ENCODE measurements at regions not wholly inside any gene's neighbourhood (a gene's known extent, or its start where the extent isn't known, plus 50 kb on each side); places are given as distances from the start of the nearest gene placed in this dataset.

- TF ChIP-seq, protein P1, sequence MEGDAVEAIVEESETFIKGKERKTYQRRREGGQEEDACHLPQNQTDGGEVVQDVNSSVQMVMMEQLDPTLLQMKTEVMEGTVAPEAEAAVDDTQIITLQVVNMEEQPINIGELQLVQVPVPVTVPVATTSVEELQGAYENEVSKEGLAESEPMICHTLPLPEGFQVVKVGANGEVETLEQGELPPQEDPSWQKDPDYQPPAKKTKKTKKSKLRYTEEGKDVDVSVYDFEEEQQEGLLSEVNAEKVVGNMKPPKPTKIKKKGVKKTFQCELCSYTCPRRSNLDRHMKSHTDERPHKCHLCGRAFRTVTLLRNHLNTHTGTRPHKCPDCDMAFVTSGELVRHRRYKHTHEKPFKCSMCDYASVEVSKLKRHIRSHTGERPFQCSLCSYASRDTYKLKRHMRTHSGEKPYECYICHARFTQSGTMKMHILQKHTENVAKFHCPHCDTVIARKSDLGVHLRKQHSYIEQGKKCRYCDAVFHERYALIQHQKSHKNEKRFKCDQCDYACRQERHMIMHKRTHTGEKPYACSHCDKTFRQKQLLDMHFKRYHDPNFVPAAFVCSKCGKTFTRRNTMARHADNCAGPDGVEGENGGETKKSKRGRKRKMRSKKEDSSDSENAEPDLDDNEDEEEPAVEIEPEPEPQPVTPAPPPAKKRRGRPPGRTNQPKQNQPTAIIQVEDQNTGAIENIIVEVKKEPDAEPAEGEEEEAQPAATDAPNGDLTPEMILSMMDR (IDR thresholded peaks at IDR 0.05) = no peak
Measured at GRCh38 chr7:53311205-53311604, 275.8 kb downstream of the POM121L12 start.

DNA sequence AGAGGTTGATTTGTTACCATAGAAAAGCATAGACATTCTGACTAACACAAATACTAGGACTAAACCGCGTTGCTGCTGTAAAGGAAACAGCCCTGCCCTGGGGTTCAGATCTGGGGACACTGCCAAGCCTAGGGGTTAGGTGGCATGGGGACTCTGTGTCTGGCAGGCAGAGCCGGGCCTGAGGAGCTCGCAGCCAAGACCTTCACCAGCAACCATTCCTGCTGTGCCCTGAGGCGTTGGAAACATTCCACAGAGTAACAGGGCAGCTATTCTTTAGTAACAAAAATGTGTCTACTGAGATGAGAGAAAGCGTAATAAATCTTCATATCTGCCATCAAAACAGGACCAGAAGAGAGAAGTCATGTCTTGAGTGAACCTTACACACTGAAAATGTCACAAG, 280.5 kb downstream of the POM121L12 start:
- DNase-seq = no peak

More at GRCh38 chr7:53311205-53311604, 275.8 kb downstream of the POM121L12 start:
- Histone ChIP-seq H3K9ac (ENCODE audit: low read depth in 2 of 2, low read length in 2 of 2) (no peak overlapping the region), H3K27me3 (no peaks in the 10 kb centered on the region), H3K4me3 (no peak overlapping the region), H3K4me1 (no peaks in the 10 kb centered on the region), H3K27ac (no peak overlapping the region), H3K9me3 (no peaks in the 10 kb centered on the region), H3K36me3 (no peaks in the 10 kb centered on the region)
- no peak for DNase-seq
- intact Hi-C loops (cut with DNase I) = no loop called here

GRCh38 chr7:53318566-53318965, 283.1 kb downstream of the POM121L12 start:
- no peak for DNase-seq
- Histone ChIP-seq H3K9me3 (no peaks in the 10 kb centered on the region), H3K27ac (no peak overlapping the region), H3K9ac (ENCODE audit: low read depth in 2 of 2, low read length in 2 of 2) (no peak overlapping the region), H3K4me1 (no peaks in the 10 kb centered on the region), H3K4me3 (no peak overlapping the region), H3K27me3 (no peaks in the 10 kb centered on the region), H3K36me3 (no peaks in the 10 kb centered on the region)
- intact Hi-C loops (cut with DNase I) = no loop called here
- TF ChIP-seq, protein P1 (IDR thresholded peaks at IDR 0.05) = no peak

More for the DNA sequence above, 280.5 kb downstream of the POM121L12 start:
- Histone ChIP-seq H3K9me3 (no peaks in the 10 kb centered on the region), H3K4me1 (no peaks in the 10 kb centered on the region), H3K27ac (no peak overlapping the region), H3K9ac (ENCODE audit: low read depth in 2 of 2, low read length in 2 of 2) (no peak overlapping the region), H3K27me3 (no peaks in the 10 kb centered on the region), H3K36me3 (no peaks in the 10 kb centered on the region), H3K4me3 (no peak overlapping the region)
- intact Hi-C loops (cut with DNase I) = no loop called here
- TF ChIP-seq, protein P1 (IDR thresholded peaks at IDR 0.05) = no peak

- DNase-seq = no peak
- TF ChIP-seq, protein P1 (IDR thresholded peaks at IDR 0.05) = no peak
- H3K27ac ChIP-seq = no peak overlapping the region
- H3K4me3 ChIP-seq = no peak overlapping the region
- H3K9ac ChIP-seq (ENCODE audit: low read depth in 2 of 2, low read length in 2 of 2) = no peak overlapping the region
- no peaks in the 10 kb centered on the region for H3K4me1 ChIP-seq
- no peaks in the 10 kb centered on the region for H3K9me3 ChIP-seq
- H3K36me3 ChIP-seq = no peaks in the 10 kb centered on the region
- H3K27me3 ChIP-seq = no peaks in the 10 kb centered on the region
- intact Hi-C loops (cut with DNase I) = no loop called here
Measured at GRCh38 chr7:53325061-53325460, 289.6 kb downstream of the POM121L12 start.

DNA sequence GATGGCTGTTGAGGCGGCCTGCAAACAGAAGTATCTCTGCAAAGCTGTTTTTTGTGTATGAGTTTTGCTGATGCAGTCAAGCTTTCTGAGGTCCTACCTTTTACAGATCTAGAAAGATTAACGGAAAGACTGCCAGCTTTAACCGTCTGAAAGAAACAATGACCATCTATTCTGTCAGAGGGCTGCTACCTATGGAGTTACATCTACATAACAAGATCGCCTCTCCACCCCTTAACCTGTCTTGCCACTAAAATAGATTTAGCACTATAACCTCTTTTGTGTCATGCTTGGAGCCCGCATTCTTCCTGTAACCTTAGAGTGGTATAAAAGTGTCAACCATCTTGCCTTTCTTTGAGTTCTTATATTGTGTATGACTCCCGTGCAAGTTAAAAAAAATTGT, 291.2 kb downstream of the POM121L12 start:
- H3K4me3 ChIP-seq = no peak overlapping the region
- no peak overlapping the region for H3K27ac ChIP-seq
- TF ChIP-seq, protein P1 (IDR thresholded peaks at IDR 0.05) = no peak
- no peaks in the 10 kb centered on the region for H3K27me3 ChIP-seq
- no peak for DNase-seq
- intact Hi-C loops (cut with DNase I) = no loop called here
- H3K4me1 ChIP-seq = no peaks in the 10 kb centered on the region
- no peak overlapping the region for H3K9ac ChIP-seq (ENCODE audit: low read depth in 2 of 2, low read length in 2 of 2)
- no peaks in the 10 kb centered on the region for H3K9me3 ChIP-seq
- no peaks in the 10 kb centered on the region for H3K36me3 ChIP-seq
